ENCODE measurements at regions not wholly inside any gene's neighbourhood (a gene's known extent, or its start where the extent isn't known, plus 50 kb on each side); places are given as distances from the start of the nearest gene placed in this dataset.

GRCh38 chr2:204012072-204012653 lies 75.6 kb downstream of the ICOS start:
- no peak for DNase-seq

- no peak for DNase-seq
Observed at GRCh38 chr2:204015118-204015843, 78.7 kb downstream of the ICOS start.

GRCh38 chr2:204018717-204019116 lies 82.2 kb downstream of the ICOS start:
- no peak for DNase-seq

GRCh38 chr2:204019572-204020501 lies 83.3 kb downstream of the ICOS start:
- peak; percentile 47 for DNase-seq

GRCh38 chr2:204021290-204022081 lies 84.9 kb downstream of the ICOS start:
- no peak for DNase-seq

GRCh38 chr2:204022550-204022949 lies 86.0 kb downstream of the ICOS start:
- no peak for DNase-seq

- no peak for DNase-seq
Observed at GRCh38 chr2:204023088-204023487, 86.5 kb downstream of the ICOS start.

GRCh38 chr2:204024503-204024902 lies 87.9 kb downstream of the ICOS start:
- DNase-seq = no peak

- DNase-seq = no peak
Observed at GRCh38 chr2:204024906-204025475, 88.4 kb downstream of the ICOS start.

- DNase-seq = no peak
Observed at GRCh38 chr2:204026294-204026693, 89.7 kb downstream of the ICOS start.

GRCh38 chr2:204027091-204027490 lies 90.5 kb downstream of the ICOS start:
- no peak for DNase-seq

GRCh38 chr2:204030322-204030721 lies 93.8 kb downstream of the ICOS start:
- no peak for DNase-seq

- DNase-seq = no peak
Observed at GRCh38 chr2:204031056-204031455, 94.5 kb downstream of the ICOS start.

- DNase-seq = no peak
Observed at GRCh38 chr2:204032301-204032700, 95.7 kb downstream of the ICOS start.

GRCh38 chr2:204033611-204034495 lies 97.3 kb downstream of the ICOS start:
- no peak for DNase-seq

- no peak for DNase-seq
Observed at GRCh38 chr2:204036706-204037105, 100.1 kb downstream of the ICOS start.

- DNase-seq = no peak
Observed at GRCh38 chr2:204037286-204037685, 100.7 kb downstream of the ICOS start.

- DNase-seq = no peak
Observed at GRCh38 chr2:204039298-204039838, 102.8 kb downstream of the ICOS start.

- DNase-seq = no peak
Observed at GRCh38 chr2:204040016-204040415, 103.5 kb downstream of the ICOS start.

GRCh38 chr2:204042401-204042800 lies 105.8 kb downstream of the ICOS start:
- DNase-seq = no peak

GRCh38 chr2:204046145-204046544 lies 109.6 kb downstream of the ICOS start:
- no peak for DNase-seq
